Endothelial cell (in vitro differentiated cells): ENCODE measurements at regions not wholly inside any gene's neighbourhood (a gene's known extent, or its start where the extent isn't known, plus 50 kb on each side); places are given as distances from the start of the nearest gene placed in this dataset.

Source experiments
- DNase-seq: peaks from one replicate; pipeline ENCODE4 v3.0.0; 2021; ENCODE audit warnings: low spot score
- H3K27ac Mint-ChIP-seq: one replicate; pipeline ENCODE4 v1.8.0; 2021; ENCODE audit warnings: mixed read lengths, inconsistent platforms; ENCODE audit not compliant: unreplicated experiment
- H3K27me3 Mint-ChIP-seq: one replicate; pipeline ENCODE4 v1.8.0; 2021; ENCODE audit warnings: mild to moderate bottlenecking, moderate library complexity, mixed read lengths, inconsistent platforms; ENCODE audit not compliant: unreplicated experiment
- H3K36me3 Mint-ChIP-seq: one replicate; pipeline ENCODE4 v1.8.0; 2021; ENCODE audit warnings: mild to moderate bottlenecking, low read depth, mixed read lengths, inconsistent platforms; ENCODE audit not compliant: unreplicated experiment
- H3K4me1 Mint-ChIP-seq: one replicate; pipeline ENCODE4 v1.8.0; 2021; ENCODE audit warnings: mild to moderate bottlenecking, mixed read lengths, inconsistent platforms; ENCODE audit not compliant: unreplicated experiment
- H3K4me3 Mint-ChIP-seq: one replicate; pipeline ENCODE4 v1.8.0; 2021; ENCODE audit warnings: mild to moderate bottlenecking, mixed read lengths, inconsistent platforms; ENCODE audit not compliant: unreplicated experiment
- H3K9me3 Mint-ChIP-seq: one replicate; pipeline ENCODE4 v1.8.0; 2021; ENCODE audit warnings: mixed read lengths, inconsistent platforms; ENCODE audit not compliant: unreplicated experiment
- TF ChIP-seq, protein P1 (sequence below): fragments of 200-600 bp; sonication (generic); IDR thresholded peaks from one replicate; pipeline ENCODE4 v1.5.0; 2021; ENCODE audit warnings: antibody characterized with exemption; ENCODE audit not compliant: unreplicated experiment

DNA sequence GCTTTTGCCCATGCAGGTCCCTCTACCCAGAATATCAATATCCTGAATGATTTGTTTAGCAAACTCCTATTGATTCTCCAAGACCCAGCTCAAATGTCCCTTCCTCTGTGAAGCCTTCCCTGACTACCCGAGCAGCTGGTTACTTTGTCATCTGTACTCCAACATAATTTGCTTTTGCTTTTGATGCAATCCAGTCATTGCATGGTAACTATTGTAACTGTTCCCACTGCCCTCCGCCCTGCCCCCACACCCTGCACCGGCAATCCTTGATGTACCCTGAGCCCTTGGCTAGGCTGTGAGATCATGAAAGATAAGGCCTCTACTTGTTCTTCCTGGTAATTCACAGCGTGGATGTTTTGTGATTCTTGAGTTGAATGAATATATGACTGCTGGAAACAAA is 119.9 kb upstream of the BOD1 start:
- no peak overlapping the region for H3K4me3 Mint-ChIP-seq
- peaks cover 4% of the 10 kb centered on the region for H3K27me3 Mint-ChIP-seq
- TF ChIP-seq, protein P1, sequence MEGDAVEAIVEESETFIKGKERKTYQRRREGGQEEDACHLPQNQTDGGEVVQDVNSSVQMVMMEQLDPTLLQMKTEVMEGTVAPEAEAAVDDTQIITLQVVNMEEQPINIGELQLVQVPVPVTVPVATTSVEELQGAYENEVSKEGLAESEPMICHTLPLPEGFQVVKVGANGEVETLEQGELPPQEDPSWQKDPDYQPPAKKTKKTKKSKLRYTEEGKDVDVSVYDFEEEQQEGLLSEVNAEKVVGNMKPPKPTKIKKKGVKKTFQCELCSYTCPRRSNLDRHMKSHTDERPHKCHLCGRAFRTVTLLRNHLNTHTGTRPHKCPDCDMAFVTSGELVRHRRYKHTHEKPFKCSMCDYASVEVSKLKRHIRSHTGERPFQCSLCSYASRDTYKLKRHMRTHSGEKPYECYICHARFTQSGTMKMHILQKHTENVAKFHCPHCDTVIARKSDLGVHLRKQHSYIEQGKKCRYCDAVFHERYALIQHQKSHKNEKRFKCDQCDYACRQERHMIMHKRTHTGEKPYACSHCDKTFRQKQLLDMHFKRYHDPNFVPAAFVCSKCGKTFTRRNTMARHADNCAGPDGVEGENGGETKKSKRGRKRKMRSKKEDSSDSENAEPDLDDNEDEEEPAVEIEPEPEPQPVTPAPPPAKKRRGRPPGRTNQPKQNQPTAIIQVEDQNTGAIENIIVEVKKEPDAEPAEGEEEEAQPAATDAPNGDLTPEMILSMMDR, result no peak
- no peaks in the 10 kb centered on the region for H3K9me3 Mint-ChIP-seq
- no peaks in the 10 kb centered on the region for H3K36me3 Mint-ChIP-seq
- H3K4me1 Mint-ChIP-seq, result peaks cover 8% of the 10 kb centered on the region
- H3K27ac Mint-ChIP-seq, result no peak overlapping the region
- DNase-seq, result no peak

DNA sequence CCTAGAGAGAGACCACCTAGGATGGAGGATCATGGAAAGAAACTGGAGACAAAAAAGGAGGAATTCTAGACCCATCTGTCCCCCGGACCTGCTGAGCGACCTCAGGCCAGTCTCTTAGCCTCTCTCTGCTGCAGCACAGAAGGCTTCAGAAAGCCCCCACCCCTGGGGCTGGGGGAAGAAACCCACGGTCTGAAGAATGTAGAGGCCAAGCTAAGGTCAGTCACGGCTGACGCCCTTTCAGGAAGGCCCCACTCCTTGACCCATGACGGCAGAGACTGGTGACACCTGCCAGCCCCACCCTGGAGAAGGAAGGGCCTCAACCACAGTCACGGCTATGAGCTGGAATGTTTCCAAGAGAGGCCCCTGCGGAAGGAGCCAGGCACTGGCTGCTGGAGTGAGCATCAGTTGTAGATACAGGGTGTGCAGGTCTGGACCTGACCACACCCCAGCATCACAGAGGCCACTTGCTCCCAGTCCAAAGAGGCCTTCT is 120.5 kb upstream of the BOD1 start:
- Mint-ChIP-seq H3K36me3 (no peaks in the 10 kb centered on the region), H3K9me3 (no peaks in the 10 kb centered on the region), H3K4me3 (no peak overlapping the region), H3K4me1 (peaks cover 8% of the 10 kb centered on the region), H3K27me3 (peaks cover 4% of the 10 kb centered on the region), H3K27ac (no peak overlapping the region)
- no peak for DNase-seq
- TF ChIP-seq, protein P1, result no peak

DNA sequence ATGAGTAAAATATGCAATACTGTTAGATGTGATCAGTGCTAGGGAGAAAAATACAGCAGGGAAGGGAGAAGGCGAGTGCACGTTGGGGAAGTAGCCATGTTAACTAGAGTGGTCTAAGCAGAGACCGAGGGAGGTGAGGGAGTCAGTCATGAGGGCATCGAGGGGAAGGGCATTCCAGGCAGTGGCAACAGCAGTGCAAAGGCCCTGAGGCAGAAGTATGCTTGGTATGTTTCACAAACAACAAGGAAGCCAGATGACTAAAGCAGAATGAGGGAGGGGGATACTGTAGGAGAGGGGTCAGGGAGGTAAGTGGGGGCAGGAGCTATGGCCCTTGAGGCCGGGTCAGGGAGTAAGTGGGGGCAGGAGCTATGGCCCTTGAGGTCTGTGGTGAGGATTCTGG is 123.3 kb upstream of the BOD1 start:
- Mint-ChIP-seq H3K9me3 (no peaks in the 10 kb centered on the region), H3K4me3 (no peak overlapping the region), H3K36me3 (no peaks in the 10 kb centered on the region), H3K27me3 (peaks cover 4% of the 10 kb centered on the region), H3K4me1 (peaks cover 8% of the 10 kb centered on the region), H3K27ac (no peak overlapping the region)
- no peak for DNase-seq
- TF ChIP-seq, protein P1, result no peak

DNA sequence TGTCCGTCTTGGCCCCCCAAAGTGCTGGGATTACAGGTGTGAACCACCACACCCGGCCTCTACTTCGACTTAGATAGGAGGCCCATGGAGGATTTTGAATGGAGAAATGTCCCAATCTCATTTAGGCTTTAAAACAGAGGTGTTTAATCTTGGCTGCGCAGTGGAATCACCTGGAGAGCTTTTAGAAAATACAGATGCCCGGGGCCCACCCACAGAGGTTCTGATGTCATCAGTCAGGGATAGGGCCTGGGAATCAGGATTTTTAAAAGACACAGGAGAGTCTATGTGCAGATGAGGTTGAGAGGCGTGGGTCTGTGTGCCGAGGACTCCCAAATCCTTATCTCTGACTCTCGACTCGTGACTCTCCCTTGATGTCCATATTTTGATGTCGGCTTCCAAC is 124.0 kb upstream of the BOD1 start:
- H3K4me1 Mint-ChIP-seq, result peaks cover 14% of the 10 kb centered on the region
- DNase-seq, result no peak
- no peaks in the 10 kb centered on the region for H3K9me3 Mint-ChIP-seq
- peaks cover 4% of the 10 kb centered on the region for H3K27me3 Mint-ChIP-seq
- TF ChIP-seq, protein P1, result no peak
- H3K4me3 Mint-ChIP-seq, result no peak overlapping the region
- no peaks in the 10 kb centered on the region for H3K36me3 Mint-ChIP-seq
- no peak overlapping the region for H3K27ac Mint-ChIP-seq

DNA sequence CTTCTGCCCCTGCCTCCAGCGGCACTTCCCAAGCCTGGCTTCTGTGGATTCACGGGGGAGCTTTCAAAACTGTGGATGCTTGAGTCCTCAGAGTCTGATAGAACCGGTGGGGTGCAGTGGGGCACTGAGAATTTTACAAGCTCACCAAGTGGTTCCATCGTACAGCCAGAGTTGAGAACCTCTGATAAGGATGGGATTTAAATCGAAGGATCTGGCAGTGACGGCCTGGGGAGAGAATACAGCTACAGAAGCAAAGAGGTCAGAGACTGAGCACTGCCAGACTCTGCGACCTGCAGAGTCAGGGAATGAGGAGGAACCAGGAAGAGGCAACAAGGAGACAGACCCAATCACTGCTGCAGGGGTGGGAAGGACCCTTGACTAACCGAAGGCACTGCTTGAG is 124.6 kb upstream of the BOD1 start:
- no peaks in the 10 kb centered on the region for H3K36me3 Mint-ChIP-seq
- no peak for DNase-seq
- H3K27me3 Mint-ChIP-seq, result peaks cover 4% of the 10 kb centered on the region
- no peak overlapping the region for H3K27ac Mint-ChIP-seq
- H3K4me1 Mint-ChIP-seq, result peaks cover 21% of the 10 kb centered on the region
- TF ChIP-seq, protein P1, result no peak
- H3K4me3 Mint-ChIP-seq, result no peak overlapping the region
- H3K9me3 Mint-ChIP-seq, result no peaks in the 10 kb centered on the region
